Vagina (tissue), 2 donors: ENCODE measurements at regions not wholly inside any gene's neighbourhood (a gene's known extent, or its start where the extent isn't known, plus 50 kb on each side); places are given as distances from the start of the nearest gene placed in this dataset.

Experiments used
- CTCF ChIP-seq, 3 experiments: fragments of 450-650 bp in 2 of 3; fragments of 200-600 bp in 1 of 3; sonication (generic) in 1 of 3; IDR thresholded peaks; one replicate each; pipeline ENCODE4 v1.5.1; 2017 to 2019; ENCODE audit warnings: antibody characterized with exemption in 3 of 3, mild to moderate bottlenecking in 2 of 3, moderate library complexity in 2 of 3
- POLR2A ChIP-seq, 2 donors: fragments of 450-650 bp; IDR thresholded peaks; one replicate each; pipeline ENCODE4 v1.6.1; 2017; ENCODE audit warnings: antibody characterized with exemption in 2 of 2, mild to moderate bottlenecking in 2 of 2, moderate library complexity in 2 of 2
- POLR2AphosphoS5 ChIP-seq, 2 donors: sonication (generic); formaldehyde crosslinking; IDR thresholded peaks; one replicate each; pipeline ENCODE4 v1.9.0; 2017; ENCODE audit warnings: antibody characterized with exemption in 2 of 2, mild to moderate bottlenecking in 2 of 2, low read depth in 1 of 2; ENCODE audit not compliant: insufficient read depth in 1 of 2

DNA sequence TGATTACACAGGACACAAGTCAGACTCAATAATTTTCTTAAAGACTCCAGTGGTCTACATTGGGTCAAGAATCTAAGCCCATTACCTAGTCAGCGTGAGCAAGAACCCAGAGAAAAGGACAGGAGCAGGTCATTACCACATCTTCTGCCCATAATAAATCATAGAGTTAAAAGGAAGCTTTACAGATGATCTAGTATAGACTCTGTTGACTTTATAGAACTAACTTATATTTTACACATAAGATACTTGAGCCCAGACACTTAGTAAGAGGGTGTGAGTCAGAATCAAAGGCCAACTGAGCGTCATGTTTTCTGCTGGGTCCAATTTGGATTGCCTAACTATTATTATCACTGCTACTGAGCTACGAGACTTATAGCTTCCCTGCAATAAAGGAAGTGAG is 206.1 kb upstream of the NPSR1 start:
- TF ChIP-seq CTCF (IDR thresholded peaks at IDR 0.05) (no peak), POLR2A (IDR thresholded peaks at IDR 0.05) (no peak), POLR2AphosphoS5 (IDR thresholded peaks at IDR 0.05; ENCODE audit: insufficient read depth in 1 of 2, low read depth in 1 of 2) (no peak)
